HFF-Myc (cell line): ENCODE measurements at regions not wholly inside any gene's neighbourhood (a gene's known extent, or its start where the extent isn't known, plus 50 kb on each side); places are given as distances from the start of the nearest gene placed in this dataset.

Experiments used
- DNase-seq: peaks from one replicate; pipeline ENCODE4 v3.0.0-alpha.2; 2011; ENCODE audit warnings: low read depth; ENCODE audit errors: extremely low read depth
- H3K4me3 ChIP-seq: replicated peaks from 2 replicates; pipeline ENCODE4 v1.5.1; 2011; ENCODE audit warnings: low read depth, mild to moderate bottlenecking, control low read depth, low read length
- CTCF ChIP-seq: IDR thresholded peaks from 2 replicates; pipeline ENCODE4 v1.5.1; 2012; ENCODE audit warnings: mild to moderate bottlenecking, low read depth, low read length, control low read depth; ENCODE audit errors: missing control alignments

GRCh38 chr7:13144673-13145072 lies 457.2 kb downstream of the ARL4A start:
- no peak for TF ChIP-seq CTCF
- no peak for DNase-seq
- H3K4me3 ChIP-seq: no peak overlapping the region

- TF ChIP-seq CTCF: no peak
- no peak overlapping the region for H3K4me3 ChIP-seq
- DNase-seq: no peak
Measured at GRCh38 chr7:13148548-13148947, 461.1 kb downstream of the ARL4A start.

- TF ChIP-seq CTCF: no peak
- H3K4me3 ChIP-seq: no peak overlapping the region
- DNase-seq: no peak
Measured at GRCh38 chr7:13151978-13152377, 464.5 kb downstream of the ARL4A start.

GRCh38 chr7:13152755-13153154 lies 465.3 kb downstream of the ARL4A start:
- no peak for TF ChIP-seq CTCF
- no peak for DNase-seq
- no peak overlapping the region for H3K4me3 ChIP-seq

- DNase-seq: no peak
Measured at GRCh38 chr7:13153266-13153665, 465.8 kb downstream of the ARL4A start.

GRCh38 chr7:13153742-13154141 lies 466.3 kb downstream of the ARL4A start:
- no peak overlapping the region for H3K4me3 ChIP-seq
- TF ChIP-seq CTCF: no peak
- DNase-seq: no peak

More at GRCh38 chr7:13153266-13153665, 465.8 kb downstream of the ARL4A start:
- H3K4me3 ChIP-seq: no peak overlapping the region
- TF ChIP-seq CTCF: no peak

- no peak overlapping the region for H3K4me3 ChIP-seq
- no peak for DNase-seq
- TF ChIP-seq CTCF: no peak
Measured at GRCh38 chr7:13155188-13155587, 467.8 kb downstream of the ARL4A start.
